ENCODE measurements at regions not wholly inside any gene's neighbourhood (a gene's known extent, or its start where the extent isn't known, plus 50 kb on each side); places are given as distances from the start of the nearest gene placed in this dataset.
"Not testable (repeated sequence)": the region's sequence is repeated elsewhere in the genome, so short reads cannot be mapped to it uniquely, and the experiment has no call there.

DNA sequence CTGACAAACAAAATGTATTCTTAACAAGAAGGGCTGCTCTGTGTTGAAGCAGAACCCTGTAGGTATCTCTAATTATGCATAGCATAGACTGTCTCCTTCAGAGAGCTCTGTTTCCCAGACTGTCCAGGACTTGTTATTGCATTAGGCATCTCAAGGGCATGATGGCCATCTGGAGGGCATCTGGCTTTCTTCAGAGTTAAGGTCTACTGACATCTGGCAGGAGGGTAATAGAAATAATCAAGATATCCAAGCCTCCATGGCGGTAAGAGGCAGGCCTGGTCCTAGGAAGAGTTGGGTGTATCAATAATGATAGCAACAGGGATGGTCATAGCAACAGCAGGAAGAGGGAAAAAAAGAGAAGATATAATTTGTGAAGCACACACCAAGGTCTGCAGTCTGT, 161.2 kb downstream of the TTC8 start:
- DNase-seq, result no peak

- DNase-seq, result no peak
Measured at GRCh38 chr14:88986146-88986841, 161.8 kb downstream of the TTC8 start.

GRCh38 chr14:88986908-88987307, 162.5 kb downstream of the TTC8 start:
- DNase-seq, result not testable (repeated sequence)

DNA sequence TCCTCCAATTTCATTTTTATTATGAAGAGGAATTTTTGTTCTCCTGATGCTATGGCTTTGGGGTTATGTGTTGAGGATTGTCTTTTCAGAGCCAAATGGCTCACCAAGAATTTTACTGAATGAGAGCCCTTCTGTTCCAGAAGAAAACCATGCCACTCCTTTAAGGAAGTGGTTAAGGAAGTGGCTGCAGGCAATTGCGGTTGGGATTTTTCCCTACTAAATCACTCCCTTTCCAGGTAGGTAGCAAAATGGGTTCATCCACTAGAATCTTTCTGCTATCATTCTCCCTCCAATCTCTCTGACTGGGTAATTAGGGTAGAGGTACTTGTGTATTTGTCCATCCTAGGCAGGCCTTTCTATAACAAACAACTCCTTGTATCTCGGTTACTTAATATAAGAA, 163.1 kb downstream of the TTC8 start:
- no peak for DNase-seq

- DNase-seq, result no peak
Measured at GRCh38 chr14:88989911-88990310, 165.5 kb downstream of the TTC8 start.

GRCh38 chr14:88990856-88991255, 166.4 kb downstream of the TTC8 start:
- DNase-seq, result no peak

GRCh38 chr14:88992011-88992410, 167.6 kb downstream of the TTC8 start:
- no peak for DNase-seq

- peak; percentile 95 for DNase-seq
Measured at GRCh38 chr14:88993946-88994345, 169.5 kb downstream of the TTC8 start.

DNA sequence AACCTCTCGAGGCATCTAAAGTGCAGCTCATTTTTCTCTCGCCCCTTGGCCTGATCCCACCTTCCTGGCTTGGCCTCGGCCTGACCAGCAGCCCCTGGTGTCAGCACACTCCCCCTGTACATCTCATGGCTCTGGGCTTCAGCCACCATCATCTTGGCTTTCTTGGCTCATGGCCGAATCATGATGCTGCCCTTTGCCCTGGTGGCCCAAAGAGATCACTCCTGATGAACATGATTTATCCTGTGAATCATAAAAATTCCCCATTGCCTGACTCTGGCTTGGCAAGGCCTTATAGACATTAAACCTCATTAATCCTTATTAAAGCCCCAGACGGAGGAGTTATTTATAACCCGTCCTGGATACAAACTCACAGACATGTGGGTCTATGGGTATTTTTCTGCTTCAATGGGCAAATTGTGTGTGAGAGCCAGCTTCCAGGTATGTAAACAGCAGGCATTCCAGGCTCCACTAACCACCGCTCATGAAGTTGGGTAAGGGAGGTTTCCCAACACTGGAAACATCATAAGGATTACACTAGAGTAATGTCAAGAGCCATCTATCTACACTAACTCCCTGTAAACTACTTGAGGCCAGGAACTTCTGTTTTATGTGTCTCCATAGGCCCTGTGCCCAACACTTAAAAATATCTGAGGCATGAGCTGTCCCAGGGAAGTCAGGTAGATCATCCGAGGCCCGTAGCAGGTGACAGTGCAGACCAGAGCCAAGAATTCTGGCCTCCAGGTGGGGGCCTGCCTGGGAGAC, 171.2 kb downstream of the TTC8 start:
- peak; percentile 88 for DNase-seq

- no peak for DNase-seq
Measured at GRCh38 chr14:88998027-88998426, 173.6 kb downstream of the TTC8 start.

DNA sequence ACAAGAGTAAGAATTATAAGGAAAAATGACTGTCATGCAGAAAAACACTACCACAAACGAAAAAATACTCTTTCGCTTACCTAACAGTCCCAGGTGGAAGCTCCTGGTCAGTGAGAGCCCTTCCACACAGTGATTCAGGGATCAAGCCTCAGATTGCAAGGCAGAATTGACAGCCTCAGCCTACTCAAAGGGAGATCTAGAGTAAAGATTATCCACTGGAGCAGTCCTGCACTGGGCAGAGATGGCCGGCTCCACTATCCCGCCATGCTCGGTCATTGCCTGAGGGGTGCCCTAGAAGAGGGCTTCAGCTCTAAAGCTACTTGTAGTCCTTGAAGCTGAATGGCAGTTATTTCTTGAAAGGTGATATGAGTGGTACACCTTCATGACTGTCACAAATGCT, 174.7 kb downstream of the TTC8 start:
- no peak for DNase-seq

GRCh38 chr14:89000007-89000942, 175.8 kb downstream of the TTC8 start:
- no peak for DNase-seq

GRCh38 chr14:89004166-89004565, 179.7 kb downstream of the TTC8 start:
- DNase-seq, result no peak

GRCh38 chr14:89007906-89008305, 183.5 kb downstream of the TTC8 start:
- DNase-seq, result no peak

GRCh38 chr14:89011355-89012281, 187.2 kb downstream of the TTC8 start:
- DNase-seq, result no peak

DNA sequence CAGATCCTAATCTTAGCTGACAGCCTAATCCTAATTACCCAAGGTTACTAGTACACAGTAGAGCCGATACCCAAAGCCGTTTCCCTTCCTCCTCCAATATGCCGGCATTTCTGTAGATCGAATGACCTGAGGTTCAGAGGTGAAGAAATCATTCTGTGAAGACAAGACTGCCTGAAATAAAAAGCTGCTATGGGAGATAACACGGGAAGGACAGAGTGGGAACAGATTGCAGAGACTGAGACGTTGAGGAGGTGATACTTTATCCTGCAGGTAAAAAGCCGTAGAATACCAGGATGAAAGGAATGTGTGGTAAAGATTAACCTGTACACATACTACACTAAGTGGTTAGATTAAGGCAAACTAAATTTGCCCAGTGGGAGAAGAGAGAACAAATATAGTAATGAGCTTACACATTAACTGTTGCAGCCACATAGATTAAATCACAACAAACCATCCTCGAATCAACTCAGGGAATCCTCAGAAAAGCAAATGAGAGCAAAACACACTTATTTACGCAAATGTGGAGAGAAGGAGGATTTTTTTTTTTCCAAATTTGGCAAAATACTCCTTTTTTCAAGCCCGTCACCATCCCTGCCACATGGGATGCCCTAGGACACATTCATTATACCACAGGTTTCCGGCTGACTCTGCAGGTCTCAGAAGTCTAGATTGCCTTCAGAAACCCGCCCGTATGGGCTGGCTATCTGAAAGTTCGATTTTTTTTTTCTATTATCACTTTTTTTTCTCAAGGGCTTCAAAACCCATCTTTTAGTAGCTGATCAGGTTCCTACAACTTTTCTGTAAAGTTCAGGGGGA, 188.0 kb downstream of the TTC8 start:
- no peak for DNase-seq

GRCh38 chr14:89013098-89013504, 188.7 kb downstream of the TTC8 start:
- no peak for DNase-seq

DNA sequence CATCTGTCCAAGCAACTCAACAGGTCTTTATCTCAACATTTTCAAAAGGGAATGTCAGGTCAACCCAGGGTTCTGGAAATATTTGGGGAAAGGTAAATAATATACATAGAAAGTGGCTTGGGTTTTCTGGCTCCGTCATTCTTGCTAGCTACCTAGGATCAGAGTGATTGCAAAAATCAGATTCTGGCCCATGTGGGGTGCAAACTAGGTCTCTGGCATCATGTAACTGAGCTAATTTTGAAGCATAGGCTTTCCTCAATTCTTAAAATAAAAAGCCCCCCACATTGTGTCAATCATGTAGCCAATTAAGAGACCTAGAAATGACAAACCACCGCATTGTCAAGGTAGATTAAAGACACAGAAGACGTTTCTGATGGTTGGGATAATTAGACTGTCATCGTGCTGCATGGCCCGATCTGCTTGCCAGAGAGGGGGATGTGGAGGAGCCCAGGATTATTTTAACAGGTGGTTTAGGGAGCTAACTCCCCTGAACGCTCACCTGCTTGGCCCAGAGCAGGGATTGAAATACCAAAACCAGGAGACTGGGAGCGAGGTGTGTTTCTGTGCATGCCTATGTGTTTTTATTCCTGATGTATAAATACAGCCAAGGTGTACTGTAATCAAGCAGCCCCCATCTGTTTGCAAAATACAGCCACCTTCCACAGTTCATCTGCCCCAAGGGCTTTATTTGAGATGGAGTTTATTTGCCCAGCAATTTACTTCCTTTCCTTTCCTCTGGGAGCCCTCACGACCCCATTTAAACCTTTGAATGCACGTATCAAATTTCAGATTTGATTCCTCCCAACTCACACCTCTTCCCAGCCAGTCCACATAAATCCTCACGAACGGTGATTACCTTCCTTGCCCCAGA, 189.5 kb downstream of the TTC8 start:
- peak; percentile 95 for DNase-seq

DNA sequence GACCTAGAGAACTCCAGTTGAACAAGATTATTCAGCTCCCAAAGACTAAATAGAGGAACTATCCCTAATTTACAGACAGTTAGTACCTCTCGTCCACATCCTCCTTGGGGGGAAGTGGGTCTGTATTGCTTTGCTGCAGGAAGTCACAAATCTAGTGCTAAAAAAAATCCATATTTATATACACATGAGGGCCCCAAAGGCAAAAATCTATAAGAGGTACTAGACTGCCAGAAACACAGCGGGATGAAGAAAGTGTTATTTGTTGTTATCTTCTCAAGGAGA, 190.1 kb downstream of the TTC8 start:
- no peak for DNase-seq

- DNase-seq, result peak; percentile 28
Measured at GRCh38 chr14:89015016-89015415, 190.6 kb downstream of the TTC8 start.

GRCh38 chr14:89017417-89017816, 193.0 kb downstream of the TTC8 start:
- peak; percentile 47 for DNase-seq

Measured in DMS79 treated with DMSO at 0.1 percent for 48 hours (cell line).